NT2/D1 (cell line): ENCODE measurements at regions not wholly inside any gene's neighbourhood (a gene's known extent, or its start where the extent isn't known, plus 50 kb on each side); places are given as distances from the start of the nearest gene placed in this dataset.

Experiments used
- DNase-seq: peaks from one replicate; pipeline ENCODE4 v3.0.0-alpha.2; 2011; ENCODE audit warnings: low read depth, low spot score
- H3K27me3 ChIP-seq: 2 replicates; pipeline ENCODE4 v1.6.0; 2011; ENCODE audit warnings: mild to moderate bottlenecking; ENCODE audit not compliant: insufficient read length, insufficient read depth
- H3K36me3 ChIP-seq: 2 replicates; pipeline ENCODE4 v1.6.1; 2011; ENCODE audit warnings: mild to moderate bottlenecking, low read length, mixed read lengths; ENCODE audit not compliant: insufficient read depth, insufficient read length
- H3K4me1 ChIP-seq: 2 replicates; pipeline ENCODE4 v1.5.1; 2011; ENCODE audit not compliant: insufficient read depth, insufficient read length
- H3K4me3 ChIP-seq: 2 replicates; pipeline ENCODE4 v1.5.1; 2011; ENCODE audit warnings: low read depth; ENCODE audit not compliant: insufficient read length
- H3K9ac ChIP-seq: 2 replicates; pipeline ENCODE4 v1.6.0; 2011; ENCODE audit warnings: low read depth; ENCODE audit not compliant: insufficient read length
- H3K9me3 ChIP-seq: 2 replicates; pipeline ENCODE4 v1.5.1; 2011; ENCODE audit warnings: mild to moderate bottlenecking, low read length; ENCODE audit not compliant: insufficient read depth
- SUZ12 ChIP-seq: IDR thresholded peaks from 2 replicates; pipeline ENCODE4 v1.6.1; 2011; ENCODE audit not compliant: insufficient read length, insufficient read depth; ENCODE audit errors: extremely low read depth
- YY1 ChIP-seq: IDR thresholded peaks from 2 replicates; pipeline ENCODE4 v1.6.1; 2011; ENCODE audit not compliant: insufficient read length, insufficient read depth
- ZNF274 ChIP-seq: IDR thresholded peaks from 2 replicates; pipeline ENCODE4 v1.6.1; 2011; ENCODE audit warnings: mild to moderate bottlenecking, low read depth, low read length

GRCh38 chr3:165895919-165896318 is 58.7 kb upstream of the BCHE start:
- Histone ChIP-seq H3K4me1 (no peaks in the 10 kb centered on the region), H3K27me3 (no peaks in the 10 kb centered on the region), H3K36me3 (no peaks in the 10 kb centered on the region), H3K9me3 (no peaks in the 10 kb centered on the region), H3K4me3 (no peak overlapping the region), H3K9ac (no peak overlapping the region)
- DNase-seq: peak; percentile 69
- no peak for TF ChIP-seq SUZ12
- no peak for TF ChIP-seq ZNF274
- no peak for TF ChIP-seq YY1

GRCh38 chr3:165892565-165892964 is 55.3 kb upstream of the BCHE start:
- TF ChIP-seq ZNF274: no peak
- no peak for TF ChIP-seq SUZ12
- no peak for TF ChIP-seq YY1
- Histone ChIP-seq H3K27me3 (no peaks in the 10 kb centered on the region), H3K4me3 (no peak overlapping the region), H3K4me1 (no peaks in the 10 kb centered on the region), H3K36me3 (no peaks in the 10 kb centered on the region), H3K9ac (no peak overlapping the region), H3K9me3 (no peaks in the 10 kb centered on the region)
- no peak for DNase-seq
